Liver (tissue), 8 donors: ENCODE measurements at regions not wholly inside any gene's neighbourhood (a gene's known extent, or its start where the extent isn't known, plus 50 kb on each side); places are given as distances from the start of the nearest gene placed in this dataset.

Source experiments
- DNase-seq: peaks from one replicate; pipeline ENCODE4 v3.0.0-alpha.2; 2017; ENCODE audit warnings: low spot score
- H3K27ac ChIP-seq, 2 donors: one replicate each; pipeline ENCODE4 v1.7.0; 2013; ENCODE audit warnings: inconsistent platforms in 2 of 2, low read length in 2 of 2, control low read depth in 1 of 2, low read depth in 1 of 2, mild to moderate bottlenecking in 1 of 2
- H3K27me3 ChIP-seq, 4 donors: one replicate each; pipeline versions ENCODE4 v1.6.1 to v1.7.0; 2013; ENCODE audit warnings: low read length in 3 of 4, inconsistent platforms in 1 of 4, mild to moderate bottlenecking in 1 of 4, moderate library complexity in 1 of 4; ENCODE audit not compliant: control insufficient read depth in 4 of 4, insufficient read depth in 4 of 4
- H3K36me3 ChIP-seq, 4 donors: one replicate each; pipeline versions ENCODE4 v1.6.1 to v1.7.0; 2013; ENCODE audit warnings: low read length in 3 of 4, mild to moderate bottlenecking in 3 of 4, low read depth in 1 of 4, moderate library complexity in 1 of 4; ENCODE audit not compliant: control insufficient read depth in 4 of 4, insufficient read depth in 3 of 4
- H3K4me1 ChIP-seq, 4 donors: one replicate each; pipeline versions ENCODE4 v1.6.1 to v1.7.0; 2013; ENCODE audit warnings: low read length in 3 of 4, mild to moderate bottlenecking in 3 of 4, moderate library complexity in 1 of 4; ENCODE audit not compliant: control insufficient read depth in 4 of 4, insufficient read depth in 4 of 4
- H3K4me3 ChIP-seq, 3 donors: one replicate each; pipeline versions ENCODE4 v1.6.1 to v1.7.0; 2013; ENCODE audit warnings: low read length in 3 of 3, control low read depth in 1 of 3, low read depth in 1 of 3, mild to moderate bottlenecking in 1 of 3
- H3K9ac ChIP-seq, 2 donors: one replicate each; pipeline ENCODE4 v1.7.0; 2013; ENCODE audit warnings: low read length in 2 of 2, mild to moderate bottlenecking in 2 of 2, moderate library complexity in 2 of 2, control low read depth in 1 of 2, low read depth in 1 of 2
- H3K9me3 ChIP-seq, 4 donors: one replicate each; pipeline versions ENCODE4 v1.6.1 to v1.7.0; 2013; ENCODE audit warnings: low read length in 3 of 4; ENCODE audit not compliant: control insufficient read depth in 4 of 4
- ATF3 ChIP-seq: IDR thresholded peaks from 2 replicates; pipeline ENCODE4 v1.6.1; 2016; ENCODE audit warnings: antibody characterized with exemption
- CTCF ChIP-seq: fragments of 150-350 bp; IDR thresholded peaks from 2 replicates; pipeline ENCODE4 v1.5.1; 2017; ENCODE audit warnings: improper control_type of control experiment, low read depth, low read length; ENCODE audit not compliant: missing input control
- EGR1 ChIP-seq, 2 donors: IDR thresholded peaks; 2 replicates each; pipeline ENCODE4 v1.6.1; 2016 to 2018; ENCODE audit warnings: antibody characterized with exemption in 2 of 2, low read depth in 2 of 2
- FOXA2 ChIP-seq: IDR thresholded peaks from 2 replicates; pipeline ENCODE4 v1.6.1; 2016; ENCODE audit warnings: antibody characterized with exemption
- JUND ChIP-seq, 2 donors: IDR thresholded peaks; 2 replicates each; pipeline ENCODE4 v1.6.1; 2016; ENCODE audit warnings: antibody characterized with exemption in 2 of 2
- MAX ChIP-seq: IDR thresholded peaks from 2 replicates; pipeline ENCODE4 v1.6.1; 2016; ENCODE audit warnings: antibody characterized with exemption
- RAD21 ChIP-seq, 2 donors: IDR thresholded peaks; 2 replicates each; pipeline ENCODE4 v1.6.1; 2016; ENCODE audit warnings: antibody characterized with exemption in 2 of 2, mild to moderate bottlenecking in 2 of 2
- REST ChIP-seq: IDR thresholded peaks from 2 replicates; pipeline ENCODE4 v1.6.1; 2016; ENCODE audit warnings: antibody characterized with exemption, mild to moderate bottlenecking
- SP1 ChIP-seq: IDR thresholded peaks from 2 replicates; pipeline ENCODE4 v1.6.1; 2018; ENCODE audit warnings: antibody characterized with exemption, mild to moderate bottlenecking
- ZBTB33 ChIP-seq: IDR thresholded peaks from 2 replicates; pipeline ENCODE4 v1.6.1; 2016; ENCODE audit warnings: antibody characterized with exemption
- WGBS: extraction: QIAGEN DNeasy Blood & Tissue Kit; methylation state at CpG from one replicate; pipeline ENCODE4 v1.1.7; 2013; 5-methylcytosine and 5-hydroxymethylcytosine counted together
- donor health status: healthy.
- donor health status: healthy.
- donor health status: healthy.
- donor health status: healthy.
- donor health status: healthy.

GRCh38 chr2:120613742-120614571, 121.7 kb upstream of the GLI2 start (continued):
- TF ChIP-seq REST: no peak

GRCh38 chr2:120614901-120615300, 120.8 kb upstream of the GLI2 start:
- no peak overlapping the region for H3K9ac ChIP-seq
- no peaks in the 10 kb centered on the region for H3K4me1 ChIP-seq
- H3K27ac ChIP-seq: no peak overlapping the region
- TF ChIP-seq SP1 (no peak), EGR1 (IDR thresholded peaks at IDR 0.05; ENCODE audit: low read depth in 2 of 2) (no peak), JUND (IDR thresholded peaks at IDR 0.05) (no peak), RAD21 (IDR thresholded peaks at IDR 0.05) (no peak), ZBTB33 (no peak), FOXA2 (no peak), ATF3 (no peak), CTCF (no peak)
- H3K9me3 ChIP-seq: no peaks in the 10 kb centered on the region
- DNase-seq: no peak
- no peaks in the 10 kb centered on the region for H3K36me3 ChIP-seq
- no peak overlapping the region for H3K4me3 ChIP-seq
- no peaks in the 10 kb centered on the region for H3K27me3 ChIP-seq
- WGBS: 90% methylated on average over 13 of the region's 13 CpGs

- H3K27me3 ChIP-seq: no peaks in the 10 kb centered on the region
- 90% methylated on average over 3 of the region's 3 CpGs for WGBS
- H3K9ac ChIP-seq: no peak overlapping the region
- H3K9me3 ChIP-seq: no peaks in the 10 kb centered on the region
- H3K36me3 ChIP-seq: no peaks in the 10 kb centered on the region
- H3K27ac ChIP-seq: no peak overlapping the region
- no peak overlapping the region for H3K4me3 ChIP-seq
- no peaks in the 10 kb centered on the region for H3K4me1 ChIP-seq
- no peak for TF ChIP-seq ZBTB33
- TF ChIP-seq MAX: no peak
- DNase-seq: no peak
Measured at GRCh38 chr2:120616261-120616660, 119.4 kb upstream of the GLI2 start.
